Neural cell (in vitro differentiated cells): ENCODE measurements at regions not wholly inside any gene's neighbourhood (a gene's known extent, or its start where the extent isn't known, plus 50 kb on each side); places are given as distances from the start of the nearest gene placed in this dataset.

Experiments
- H2AFZ ChIP-seq: fragments of 200-600, 300-800 bp; sonication (generic), shearing (Covaris generic); 2 replicates; pipeline ENCODE4 v1.6.0; 2014; ENCODE audit warnings: low read depth, mild to moderate bottlenecking, antibody characterized with exemption, low read length, moderate library complexity
- H3F3A ChIP-seq: fragments of 200-600 bp; shearing (Covaris generic); 2 replicates; pipeline ENCODE4 v1.6.1; 2016; ENCODE audit warnings: mild to moderate bottlenecking, moderate library complexity, mixed read lengths, antibody characterized with exemption, low read length; ENCODE audit not compliant: insufficient read depth, poor library complexity, severe bottlenecking
- H3K27ac ChIP-seq: fragments of 200-600, 300-800 bp; sonication (generic), shearing (Covaris generic); 2 replicates; pipeline ENCODE4 v1.5.1; 2014; ENCODE audit warnings: mild to moderate bottlenecking, low read length, moderate library complexity
- H3K27me3 ChIP-seq: fragments of 300-800, 200-600 bp; sonication (generic), shearing (Covaris generic); 2 replicates; pipeline ENCODE4 v1.6.0; 2014; ENCODE audit warnings: mild to moderate bottlenecking, low read depth, low read length, moderate library complexity; ENCODE audit not compliant: insufficient read depth
- H3K36me3 ChIP-seq: fragments of 300-800, 200-600 bp; sonication (generic), shearing (Covaris generic); 2 replicates; pipeline ENCODE4 v1.5.1; 2014; ENCODE audit warnings: mild to moderate bottlenecking, antibody characterized with exemption, low read length, moderate library complexity; ENCODE audit not compliant: insufficient read depth
- H3K4me2 ChIP-seq: fragments of 300-800, 200-600 bp; sonication (generic), shearing (Covaris generic); 2 replicates; pipeline ENCODE4 v1.6.0; 2014; ENCODE audit warnings: mild to moderate bottlenecking, low read length
- H3K4me3 ChIP-seq: fragments of 300-800, 200-600 bp; sonication (generic), shearing (Covaris generic); 2 replicates; pipeline ENCODE4 v1.5.1; 2014; ENCODE audit warnings: mild to moderate bottlenecking, low read length, moderate library complexity
- H3K79me2 ChIP-seq: fragments of 200-600 bp; shearing (Covaris generic); replicated peaks from 2 replicates; pipeline ENCODE4 v1.6.0; 2014; ENCODE audit warnings: mild to moderate bottlenecking, low read length, moderate library complexity; ENCODE audit not compliant: insufficient read depth
- H3K9ac ChIP-seq: fragments of 300-800, 200-600 bp; sonication (generic), shearing (Covaris generic); 2 replicates; pipeline ENCODE4 v1.6.1; 2016; ENCODE audit warnings: mild to moderate bottlenecking, low read length, mixed read lengths
- H3K9me2 ChIP-seq: fragments of 200-600 bp; shearing (Covaris generic); 2 replicates; pipeline ENCODE4 v1.6.1; 2016; ENCODE audit warnings: mild to moderate bottlenecking, low read length, mixed read lengths; ENCODE audit not compliant: insufficient read depth
- H3K9me3 ChIP-seq: fragments of 200-600, 300-800 bp; sonication (generic), shearing (Covaris generic); 2 replicates; pipeline ENCODE4 v1.6.1; 2016; ENCODE audit warnings: mild to moderate bottlenecking, mixed run types, low read length, moderate library complexity, mixed read lengths
- H4K20me1 ChIP-seq: fragments of 200-600 bp; shearing (Covaris generic); 2 replicates; pipeline ENCODE4 v1.6.1; 2016; ENCODE audit warnings: mild to moderate bottlenecking, mixed run types; ENCODE audit not compliant: insufficient read depth
- CTCF ChIP-seq: fragments of 450-650 bp; IDR thresholded peaks from 2 replicates; pipeline ENCODE4 v1.5.1; 2014; ENCODE audit warnings: antibody characterized with exemption, mild to moderate bottlenecking, moderate library complexity; ENCODE audit not compliant: poor library complexity, severe bottlenecking
- EZH2 ChIP-seq: fragments of 200-600, 300-800 bp; shearing (Covaris generic), sonication (generic); IDR thresholded peaks from 2 replicates; pipeline ENCODE4 v1.6.1; 2014; ENCODE audit warnings: antibody characterized with exemption, low read length, borderline replicate concordance, mild to moderate bottlenecking; ENCODE audit not compliant: insufficient read depth, poor library complexity, severe bottlenecking
- POLR2AphosphoS5 ChIP-seq: IDR thresholded peaks from 2 replicates; pipeline ENCODE4 v1.6.1; 2012
- RAD21 ChIP-seq: fragments of 450-650 bp; conservative IDR thresholded peaks from 2 replicates; pipeline ENCODE4 v1.6.1; 2014; ENCODE audit warnings: antibody characterized with exemption, mild to moderate bottlenecking, moderate library complexity
- REST ChIP-seq: IDR thresholded peaks from 2 replicates; pipeline ENCODE4 v1.6.1; 2012; ENCODE audit warnings: borderline replicate concordance
- SMC3 ChIP-seq: fragments of 450-650 bp; conservative IDR thresholded peaks from 2 replicates; pipeline ENCODE4 v1.6.1; 2014; ENCODE audit warnings: antibody characterized with exemption, mild to moderate bottlenecking, moderate library complexity; ENCODE audit not compliant: poor library complexity
- TAF1 ChIP-seq: IDR thresholded peaks from 2 replicates; pipeline ENCODE4 v1.6.1; 2012; ENCODE audit warnings: low read depth

GRCh38 chr2:147632198-147632597 lies 212.6 kb upstream of the ACVR2A start:
- H3K9ac ChIP-seq = no peak overlapping the region

GRCh38 chr2:147631294-147631693 lies 213.5 kb upstream of the ACVR2A start:
- H3K9ac ChIP-seq = no peak overlapping the region

More at GRCh38 chr2:147632198-147632597, 212.6 kb upstream of the ACVR2A start:
- Histone ChIP-seq H3K36me3 (no peaks in the 10 kb centered on the region), H4K20me1 (no peaks in the 10 kb centered on the region), H3K4me2 (no peak overlapping the region), H3K4me3 (no peak overlapping the region), H3K27me3 (no peaks in the 10 kb centered on the region), H2AFZ (no peak overlapping the region), H3K27ac (no peak overlapping the region), H3K9me2 (no peaks in the 10 kb centered on the region), H3K9me3 (no peaks in the 10 kb centered on the region), H3F3A (no peaks in the 10 kb centered on the region), H3K79me2 (no peaks in the 10 kb centered on the region)
- TF ChIP-seq CTCF = no peak
- TF ChIP-seq POLR2AphosphoS5 = no peak
- no peak for TF ChIP-seq REST
- no peak for TF ChIP-seq RAD21
- no peak for TF ChIP-seq EZH2
- TF ChIP-seq TAF1 = no peak
- no peak for TF ChIP-seq SMC3

More at GRCh38 chr2:147631294-147631693, 213.5 kb upstream of the ACVR2A start:
- H3K27me3 ChIP-seq = no peaks in the 10 kb centered on the region
- H3K4me2 ChIP-seq = no peak overlapping the region
- TF ChIP-seq RAD21 (no peak), CTCF (no peak), EZH2 (no peak), TAF1 (no peak)
- H3K27ac ChIP-seq = no peak overlapping the region
- H3F3A ChIP-seq = no peaks in the 10 kb centered on the region
- no peak overlapping the region for H2AFZ ChIP-seq
- H3K79me2 ChIP-seq = no peaks in the 10 kb centered on the region
- H3K9me3 ChIP-seq = no peaks in the 10 kb centered on the region
- no peak overlapping the region for H3K4me3 ChIP-seq
- H3K9me2 ChIP-seq = no peaks in the 10 kb centered on the region
- H3K36me3 ChIP-seq = no peaks in the 10 kb centered on the region
- H4K20me1 ChIP-seq = no peaks in the 10 kb centered on the region
